DMS 273 (cell line): ENCODE measurements at regions not wholly inside any gene's neighbourhood (a gene's known extent, or its start where the extent isn't known, plus 50 kb on each side); places are given as distances from the start of the nearest gene placed in this dataset.
A peak's percentile ranks its signal among the peaks of the same experiment; 100 is the strongest.

Experiments
- DNase-seq: peaks from one replicate; lab custom pipeline; 2025; ENCODE audit not compliant: unreplicated experiment; lab: John Stamatoyannopoulos, UW

- DNase-seq: no peak
Observed at GRCh38 chr7:67738145-67738544, 741.5 kb downstream of the TYW1 start.

DNA sequence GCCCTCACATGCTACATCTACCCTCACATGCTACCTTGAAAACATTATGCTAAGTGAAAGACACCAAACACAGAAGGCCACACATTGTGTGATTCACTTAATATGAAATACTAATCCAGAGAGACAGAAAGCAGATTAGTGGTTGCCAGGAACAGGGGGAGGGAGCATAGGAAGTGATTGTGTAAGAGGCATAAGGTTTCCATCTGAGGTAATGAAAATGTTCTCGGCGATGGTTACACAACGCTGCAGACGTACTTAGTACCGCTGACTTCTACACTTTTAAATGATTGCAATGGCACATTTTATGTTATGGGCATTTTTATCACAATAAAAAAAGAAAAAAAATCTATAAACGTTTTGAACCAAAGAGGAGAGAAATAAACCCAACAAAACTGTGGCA, 742.3 kb downstream of the TYW1 start:
- peak; percentile 29 for DNase-seq

DNA sequence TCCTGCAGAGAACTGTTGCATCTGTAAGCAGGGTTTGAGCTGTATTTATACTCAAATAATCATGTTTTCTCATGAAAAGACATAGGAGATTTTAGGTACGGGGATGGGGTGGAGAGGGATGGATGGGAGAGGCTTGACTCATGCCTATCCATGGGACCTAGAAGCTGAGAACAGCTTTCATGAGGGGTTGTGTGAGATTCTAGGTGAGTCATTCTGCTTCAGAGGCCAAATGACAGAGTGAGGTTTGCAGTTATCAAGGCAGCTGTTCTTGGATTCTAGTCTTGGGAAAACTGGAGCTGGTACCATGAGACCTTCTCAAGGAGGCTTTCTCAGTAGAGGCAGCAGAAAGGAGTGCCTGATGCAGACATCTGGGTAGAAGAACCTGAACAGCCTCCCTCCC, 746.9 kb downstream of the TYW1 start:
- no peak for DNase-seq

DNA sequence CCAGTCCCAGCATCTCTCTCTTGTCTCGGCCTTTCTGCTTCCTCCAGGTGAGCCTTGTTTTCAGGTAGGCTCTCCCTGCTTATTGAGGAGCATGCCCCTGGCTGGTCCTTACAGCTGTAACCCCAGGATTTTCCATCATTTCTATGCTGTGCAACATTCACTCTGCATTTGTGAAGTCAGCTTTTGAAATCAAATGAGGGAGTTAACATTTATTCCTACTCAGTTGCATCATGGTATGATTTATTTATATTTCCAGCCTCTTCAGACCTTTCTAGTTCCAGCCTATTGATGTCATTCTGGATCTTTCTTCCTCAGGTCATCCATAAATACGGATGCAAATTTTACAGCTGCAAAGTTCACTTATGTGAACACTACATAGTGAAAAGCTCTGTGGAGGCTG, 755.6 kb downstream of the TYW1 start:
- DNase-seq: no peak

DNA sequence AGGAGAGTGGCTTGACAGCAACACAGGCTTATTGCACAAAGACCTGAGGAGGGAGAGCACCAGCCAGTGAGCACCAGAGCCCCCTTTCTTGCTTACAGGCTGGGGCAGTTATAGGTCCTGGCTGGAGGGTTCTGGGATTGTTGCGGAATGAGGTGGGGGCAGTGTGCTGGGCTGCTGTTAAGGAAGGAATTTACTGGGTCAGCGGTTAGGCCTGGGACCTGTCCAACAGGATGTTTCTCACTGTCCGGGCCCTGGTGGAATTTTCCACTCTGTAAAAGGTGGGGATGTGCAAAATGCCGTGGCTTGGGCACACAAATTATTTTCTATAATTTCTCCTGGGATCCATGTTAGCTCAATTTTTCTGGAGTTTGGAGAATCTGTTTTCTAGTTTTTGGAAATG, 757.3 kb downstream of the TYW1 start:
- DNase-seq: no peak

DNA sequence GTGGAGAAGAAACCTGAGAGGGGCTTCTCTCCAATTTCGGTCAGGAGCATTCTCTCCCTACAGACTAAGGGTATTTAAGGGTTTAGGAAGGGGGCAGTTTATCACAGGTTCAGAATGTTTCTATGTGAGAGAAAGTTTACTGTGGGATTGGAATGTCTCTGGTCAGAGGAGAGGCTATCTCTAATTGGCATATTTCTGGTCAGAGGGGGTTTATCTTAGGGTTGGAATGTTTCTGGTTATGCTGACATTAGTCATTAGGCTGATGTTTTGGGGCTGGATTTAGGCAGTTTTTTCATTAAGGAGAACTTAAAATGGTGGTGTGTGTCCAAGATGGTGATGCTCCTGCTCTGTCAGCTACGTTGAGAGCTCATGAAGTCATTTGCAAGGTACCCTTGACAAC, 758.0 kb downstream of the TYW1 start:
- DNase-seq: no peak

DNA sequence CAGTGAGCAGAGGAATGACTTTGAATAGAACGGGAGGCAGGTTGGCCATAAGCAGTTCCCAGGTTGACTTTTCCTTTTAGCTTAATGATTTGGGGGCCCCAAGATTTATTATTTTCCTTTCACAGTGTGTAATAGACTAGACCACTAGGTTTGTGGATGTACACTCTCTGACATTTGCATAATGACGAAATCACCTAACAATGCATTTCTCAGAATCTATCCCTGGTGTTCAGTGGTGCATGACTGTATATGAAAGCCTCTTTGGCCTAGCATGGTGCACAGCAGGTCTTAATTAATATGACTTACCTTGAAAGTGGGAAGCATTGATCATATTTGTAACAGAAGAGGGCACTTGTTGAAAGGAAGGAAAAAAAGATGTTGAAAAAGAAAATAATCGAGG, 761.9 kb downstream of the TYW1 start:
- DNase-seq: no peak

DNA sequence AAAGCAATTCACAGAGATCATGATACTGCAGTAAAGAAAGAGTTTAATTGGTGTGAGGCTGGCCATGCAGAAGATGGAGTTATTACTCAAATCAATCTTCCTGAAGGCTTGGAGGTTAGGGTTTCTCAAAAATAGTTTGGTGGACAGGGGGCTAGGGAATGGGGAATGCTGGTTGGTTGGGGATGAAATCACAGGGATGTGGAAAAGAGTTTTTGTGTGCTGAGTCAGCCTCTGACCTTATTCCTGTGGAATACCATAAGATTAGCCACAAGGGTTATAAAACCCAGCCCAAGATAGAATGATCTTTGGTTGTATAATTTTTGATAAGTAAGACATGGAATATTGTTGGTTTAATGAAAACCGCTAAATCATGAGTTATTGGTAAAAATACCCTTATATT, 764.3 kb downstream of the TYW1 start:
- no peak for DNase-seq

GRCh38 chr7:67762516-67762915, 765.9 kb downstream of the TYW1 start:
- DNase-seq: no peak

- DNase-seq: no peak
Observed at GRCh38 chr7:67764289-67764688, 767.7 kb downstream of the TYW1 start.

DNA sequence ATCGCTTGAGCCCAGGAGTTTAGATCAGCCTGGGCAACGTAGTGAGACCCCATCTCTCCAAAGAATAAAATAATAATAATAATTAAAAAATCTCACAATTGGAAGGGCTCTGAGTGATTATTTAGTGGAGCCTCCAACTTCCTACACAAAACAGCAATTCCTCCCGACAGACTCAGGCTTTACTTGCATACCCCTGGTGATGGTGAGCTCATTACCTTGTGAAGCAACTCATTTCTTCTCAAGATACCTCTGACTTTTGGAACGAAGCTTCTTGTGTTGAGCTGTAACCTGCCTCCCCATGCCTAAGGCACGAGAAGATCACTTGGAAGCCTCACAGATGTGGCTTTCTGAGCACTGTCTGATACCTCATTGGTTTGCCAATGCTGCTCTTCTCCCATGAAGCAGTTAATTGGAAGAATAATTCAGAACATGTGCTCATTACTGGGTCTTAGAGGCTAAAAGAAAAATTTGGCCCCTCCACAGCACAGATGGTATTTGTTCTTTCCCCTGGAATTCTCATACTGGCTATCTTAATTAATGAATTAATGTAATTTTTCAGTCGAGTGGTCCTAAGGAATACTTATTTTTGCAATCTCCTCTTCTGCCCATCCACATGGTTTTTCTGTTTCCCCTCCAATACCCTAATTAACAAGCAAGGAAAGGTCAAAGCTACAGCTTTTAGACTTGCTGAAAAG, 769.0 kb downstream of the TYW1 start:
- DNase-seq: no peak

DNA sequence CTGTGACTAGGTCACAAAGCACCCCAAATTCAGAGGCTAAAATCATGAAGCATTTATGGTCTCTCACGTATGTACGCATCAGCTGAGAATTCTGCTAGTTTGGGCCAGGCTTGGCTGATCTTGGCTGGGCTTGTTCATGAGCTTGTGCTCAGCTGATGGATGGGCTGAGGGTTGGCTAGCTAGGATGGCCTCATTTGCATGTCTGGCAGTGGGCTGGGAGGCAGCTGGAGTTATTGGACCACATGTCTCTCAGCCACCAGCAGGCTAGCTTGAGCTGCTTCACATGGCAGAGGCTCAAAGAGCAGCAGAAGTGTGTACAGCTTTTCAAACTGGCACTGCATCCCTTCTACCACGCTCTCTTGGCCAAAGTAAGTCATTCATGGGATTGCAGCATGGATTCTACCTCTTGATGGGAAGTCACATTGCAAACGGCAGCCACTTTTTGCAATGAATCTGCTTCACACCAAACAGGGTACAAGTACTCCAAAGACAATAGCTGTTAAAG, 770.3 kb downstream of the TYW1 start:
- peak; percentile 61 for DNase-seq

DNA sequence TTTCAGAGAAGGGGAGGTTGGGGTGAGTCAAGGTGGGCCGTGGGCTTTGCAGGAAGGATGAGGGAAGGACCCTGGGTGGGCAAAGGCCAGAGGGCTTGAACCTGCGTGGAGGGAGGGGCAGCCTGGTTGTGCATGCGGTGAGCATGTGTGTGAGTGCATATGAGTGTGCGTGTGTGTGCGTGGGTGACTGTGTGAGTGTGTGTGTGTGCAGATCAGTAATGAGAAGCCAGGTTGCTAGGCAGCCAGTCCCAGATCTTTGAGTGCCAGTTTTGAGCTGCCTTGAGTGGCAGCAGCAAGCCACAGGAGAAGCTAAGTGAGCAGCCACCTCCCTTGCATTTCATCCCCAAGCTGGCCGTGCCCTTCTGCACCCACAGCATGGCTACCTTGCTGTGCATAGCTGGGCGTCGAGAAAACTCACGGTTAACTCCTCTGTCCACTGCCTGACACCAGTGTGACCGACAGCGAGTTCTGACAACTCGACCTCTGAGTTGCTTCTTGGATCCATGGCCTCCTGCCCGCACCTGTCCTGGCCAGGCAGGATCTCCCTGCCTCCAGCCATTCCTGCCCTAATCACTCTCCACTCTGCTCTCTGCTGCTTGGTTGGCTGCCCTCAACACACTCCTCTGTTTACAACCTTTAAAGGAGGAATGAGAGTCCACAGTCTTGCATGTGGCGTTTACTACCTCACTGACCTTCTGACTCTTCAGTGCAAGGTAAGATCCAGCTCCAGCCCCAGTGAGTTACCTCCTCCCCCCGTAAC, 775.4 kb downstream of the TYW1 start:
- DNase-seq: no peak

DNA sequence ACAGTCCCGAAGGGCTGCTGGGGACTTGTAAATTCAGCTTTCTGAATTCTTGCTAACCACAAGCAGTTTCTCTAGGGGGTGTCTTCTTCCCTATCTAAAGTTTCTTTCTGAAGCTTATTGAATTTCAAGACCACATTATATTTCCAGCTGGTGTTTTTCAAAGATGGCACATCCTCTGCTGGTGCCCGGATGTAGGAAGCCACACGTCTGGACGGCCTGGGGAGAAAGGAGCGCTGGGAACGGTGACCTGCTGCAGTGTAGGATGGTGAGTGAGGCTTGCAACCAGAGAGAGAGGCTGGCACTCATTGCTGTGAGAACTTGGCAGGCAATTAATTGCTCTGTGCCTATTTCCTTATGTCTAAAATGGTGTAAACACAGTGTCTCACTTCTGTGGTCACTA, 776.4 kb downstream of the TYW1 start:
- DNase-seq: peak; percentile 37

DNA sequence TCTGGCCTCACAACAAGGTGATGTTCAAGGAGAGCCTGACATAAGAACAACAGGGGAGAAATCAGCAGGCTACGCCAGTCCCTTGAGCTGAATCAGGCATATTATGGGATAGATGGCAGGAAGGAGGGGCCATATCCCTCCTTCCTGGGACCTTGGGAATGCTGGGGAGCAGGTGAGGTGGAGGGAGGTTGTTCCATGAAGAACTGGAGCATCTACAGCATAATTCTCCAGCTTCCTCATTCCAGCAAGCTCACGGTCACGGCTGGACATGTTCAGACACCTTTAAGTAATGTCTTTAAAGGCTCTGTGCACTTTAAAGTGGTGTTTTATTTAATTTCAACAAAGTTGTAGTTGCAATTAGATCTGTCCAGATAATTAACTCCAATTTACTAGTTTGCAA, 780.5 kb downstream of the TYW1 start:
- no peak for DNase-seq

- peak; percentile 66 for DNase-seq
Observed at GRCh38 chr7:67781841-67782240, 785.2 kb downstream of the TYW1 start.

DNA sequence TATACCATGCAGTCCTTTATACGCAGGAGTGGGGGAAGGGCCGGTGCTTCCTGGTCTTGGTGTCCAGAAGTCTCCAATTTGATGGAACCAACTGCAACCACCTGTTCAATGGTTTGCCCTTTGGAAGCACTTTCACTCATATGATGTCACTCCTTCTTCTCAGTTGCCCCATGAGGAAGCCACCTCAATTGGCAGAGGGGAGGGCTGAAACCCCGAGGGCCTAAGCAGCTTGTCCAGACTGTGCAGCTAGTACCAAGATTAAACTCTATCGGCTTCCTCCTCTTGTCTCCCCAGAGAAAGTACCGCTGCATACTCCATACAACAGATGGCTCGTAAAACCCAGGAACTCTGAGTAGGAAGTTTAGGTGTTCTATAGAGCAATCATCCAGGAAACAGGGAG, 789.4 kb downstream of the TYW1 start:
- DNase-seq: peak; percentile 85

DNA sequence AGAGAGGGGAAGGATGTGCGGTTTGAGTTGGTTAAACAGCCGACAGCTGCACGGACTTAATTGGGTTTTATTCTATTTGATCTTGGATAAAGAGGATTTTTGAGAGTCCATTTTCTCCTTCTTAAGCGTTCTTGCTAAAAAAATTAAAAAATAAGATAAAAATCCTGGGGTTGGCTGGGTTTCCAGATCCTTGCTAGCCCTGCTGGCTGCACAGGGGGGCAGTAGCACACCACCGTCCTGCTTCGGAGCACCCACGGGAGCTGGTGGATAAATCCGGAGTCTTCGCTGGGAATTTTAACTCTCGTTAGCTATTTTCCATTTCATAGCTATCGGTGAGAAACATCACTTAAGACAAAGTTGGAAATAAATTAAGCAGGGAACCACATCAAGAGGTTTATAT, 792.0 kb downstream of the TYW1 start:
- DNase-seq: peak; percentile 35

DNA sequence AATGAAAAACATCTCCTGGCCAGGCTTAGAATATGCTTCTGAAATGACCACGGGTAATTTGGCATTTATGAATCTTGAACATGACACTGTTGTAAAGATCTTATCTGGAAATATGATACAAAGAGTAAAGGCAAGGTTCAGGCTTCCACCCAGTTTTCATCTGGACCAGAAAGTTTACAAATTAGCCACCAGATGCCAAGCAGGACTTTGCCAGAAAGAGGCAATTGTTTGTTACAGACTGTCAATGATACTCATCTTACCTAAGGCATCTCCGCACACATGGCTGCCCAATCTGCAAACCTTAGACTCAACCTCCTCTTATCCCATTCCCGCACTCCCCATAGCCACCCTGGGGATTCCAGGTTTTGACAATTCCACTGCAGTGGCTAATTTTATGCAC, 795.3 kb downstream of the TYW1 start:
- DNase-seq: peak; percentile 55

- no peak for DNase-seq
Observed at GRCh38 chr7:67794544-67794943, 797.9 kb downstream of the TYW1 start.

- DNase-seq: no peak
Observed at GRCh38 chr7:67803789-67804188, 807.2 kb downstream of the TYW1 start.

DNA sequence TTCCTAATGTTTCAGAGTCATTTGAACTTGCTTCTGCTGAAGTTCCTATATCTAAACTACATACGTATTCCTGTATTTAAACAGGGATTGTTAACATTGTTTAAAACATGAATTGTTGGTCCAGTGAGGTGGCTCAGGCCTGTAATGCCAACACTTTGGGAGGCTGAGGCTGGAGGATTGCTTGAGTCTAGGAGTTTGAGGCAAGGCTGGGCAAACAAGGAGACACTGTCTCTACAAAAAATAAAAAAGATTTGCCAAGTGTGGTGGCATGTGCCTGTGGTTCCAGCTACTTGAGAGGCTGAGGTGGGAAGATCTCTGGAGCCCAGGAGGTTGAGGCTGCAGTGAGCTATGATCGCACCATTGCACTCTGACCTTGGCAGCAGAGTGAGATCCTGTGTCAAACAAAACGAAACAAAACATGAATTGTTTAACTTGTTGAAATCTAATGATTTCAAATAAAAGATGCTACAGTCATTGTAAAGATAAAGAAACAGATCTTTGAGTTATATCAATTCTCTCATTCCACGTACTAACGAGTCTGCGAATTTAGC, 809.4 kb downstream of the TYW1 start:
- DNase-seq: no peak
